ENCODE measurements at regions not wholly inside any gene's neighbourhood (a gene's known extent, or its start where the extent isn't known, plus 50 kb on each side); places are given as distances from the start of the nearest gene placed in this dataset.

DNA sequence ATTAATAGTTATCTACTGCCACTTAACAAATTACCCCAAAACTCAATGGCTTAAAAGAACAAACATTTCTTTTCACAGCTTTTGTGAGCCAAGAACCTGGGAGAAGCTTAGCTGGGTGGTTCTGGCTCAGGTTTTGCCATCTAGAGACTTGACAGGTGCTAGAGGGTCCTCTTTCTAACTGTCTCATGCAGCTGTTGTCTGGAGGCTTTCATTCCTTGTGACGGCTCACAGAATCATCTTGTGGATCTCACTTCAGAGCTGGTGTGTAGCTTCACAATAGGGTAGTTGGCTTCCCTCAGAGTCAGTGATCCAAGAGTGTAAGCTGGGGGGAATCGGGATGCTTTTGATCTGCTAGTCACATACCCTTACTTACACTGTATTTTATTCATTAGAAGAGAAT lies 81.2 kb upstream of the APC start:
- no peak for DNase-seq

DNA sequence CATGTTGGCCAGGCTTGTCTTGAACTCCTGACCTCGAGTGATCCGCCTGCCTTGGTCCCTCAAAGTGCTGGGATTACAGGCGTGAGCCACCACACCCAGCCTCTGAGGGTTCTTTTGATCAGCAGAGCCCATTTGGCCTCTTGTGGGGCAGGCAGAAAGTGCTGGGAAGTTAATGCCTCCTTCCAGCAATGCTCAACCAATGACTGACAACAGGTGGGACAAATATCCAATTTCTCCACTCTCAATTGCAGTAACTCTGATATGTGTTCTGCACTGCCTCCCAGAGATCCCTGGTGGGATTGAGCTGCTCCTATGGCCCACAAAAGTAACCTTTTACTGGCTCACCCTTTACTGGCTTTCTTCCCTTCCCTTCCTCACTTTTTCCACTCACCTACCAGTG lies 79.9 kb upstream of the APC start:
- no peak for DNase-seq

GRCh38 chr5:112660359-112660758 lies 77.3 kb upstream of the APC start:
- no peak for DNase-seq

- no peak for DNase-seq
These were observed 74.5 kb upstream of the APC start for GRCh38 chr5:112663146-112663545.

DNA sequence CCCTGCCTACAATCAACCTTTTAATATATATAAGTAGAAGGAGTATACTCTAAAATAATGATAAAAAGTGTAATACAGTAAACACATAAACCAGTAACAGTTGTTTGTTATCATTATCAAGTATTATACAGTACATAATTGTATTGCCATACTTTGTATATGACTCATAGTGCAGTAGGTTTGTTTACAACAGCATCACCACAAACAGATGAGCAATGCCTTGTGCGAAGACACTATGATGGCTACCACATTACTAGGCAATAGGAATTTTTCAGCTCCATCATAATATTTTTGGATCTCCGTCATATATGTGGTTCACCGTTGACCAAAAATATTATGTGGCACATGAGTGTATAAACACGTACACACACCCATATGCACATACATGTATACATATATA lies 69.7 kb upstream of the APC start:
- no peak for DNase-seq

DNA sequence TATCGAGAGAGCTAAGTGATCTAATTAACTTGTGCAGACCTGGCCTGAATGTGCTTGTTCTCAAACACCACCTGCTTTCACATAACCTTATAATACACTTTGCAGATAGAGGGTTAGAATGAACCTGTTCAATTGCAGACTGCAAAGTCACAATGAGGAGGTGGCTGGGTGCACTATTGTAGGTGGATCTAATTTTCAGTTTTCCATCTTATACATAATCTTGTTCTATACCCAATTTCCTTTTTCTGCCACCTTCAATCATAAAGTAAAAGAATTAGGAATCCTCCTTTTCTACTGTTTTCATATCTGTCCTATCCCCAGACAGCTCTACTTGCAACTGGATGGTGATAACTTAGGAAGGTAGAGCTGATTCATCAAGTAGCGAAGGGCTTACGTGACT lies 68.8 kb upstream of the APC start:
- DNase-seq: no peak

DNA sequence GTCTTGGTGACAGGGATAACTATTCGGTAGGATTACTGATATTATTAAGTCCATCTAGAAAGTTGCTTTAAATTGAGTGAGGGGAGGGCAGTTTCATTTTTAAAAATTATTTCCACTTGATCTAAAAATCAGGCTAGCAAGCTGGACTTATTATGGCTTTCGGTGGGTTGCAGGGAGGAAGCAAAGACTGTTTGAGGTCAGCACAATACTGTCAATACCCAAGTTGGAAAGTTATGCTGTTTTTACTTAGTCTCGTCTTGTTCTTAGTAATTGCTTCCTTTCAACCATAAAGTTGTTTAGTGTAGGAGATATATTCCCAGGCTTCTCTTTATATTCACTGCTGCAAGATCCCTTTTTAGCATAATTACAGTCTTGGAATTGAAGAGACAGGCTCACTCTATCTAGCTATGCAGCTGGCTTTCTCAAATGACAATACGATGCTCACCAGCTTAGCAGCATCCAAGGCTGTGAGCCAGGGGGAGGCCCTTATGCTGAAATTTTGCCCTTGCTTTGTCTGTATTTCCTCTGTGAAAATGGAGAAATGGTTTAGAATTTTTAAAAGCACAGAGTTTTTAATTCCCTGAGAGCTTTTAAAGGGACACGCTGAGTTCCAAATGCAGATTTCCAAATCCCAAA lies 68.2 kb upstream of the APC start:
- no peak for DNase-seq

DNA sequence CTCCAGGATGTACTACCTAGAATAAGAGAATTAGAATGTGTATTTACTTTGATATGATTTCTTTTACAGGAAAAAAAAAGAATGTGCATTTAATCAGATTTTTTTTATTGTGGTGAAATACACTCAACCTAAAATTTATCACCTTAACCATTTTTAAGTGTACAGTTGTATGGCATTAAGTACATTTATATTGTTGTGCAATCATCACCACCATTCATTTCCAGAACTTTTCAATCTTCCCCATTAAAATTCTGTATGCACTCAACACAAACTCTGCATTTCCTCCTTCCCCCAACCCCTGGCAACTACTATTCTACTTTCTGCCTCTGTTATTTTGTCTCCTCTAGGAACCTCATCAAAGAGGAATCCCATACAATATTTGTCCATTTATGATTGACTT lies 66.0 kb upstream of the APC start:
- DNase-seq: no peak

DNA sequence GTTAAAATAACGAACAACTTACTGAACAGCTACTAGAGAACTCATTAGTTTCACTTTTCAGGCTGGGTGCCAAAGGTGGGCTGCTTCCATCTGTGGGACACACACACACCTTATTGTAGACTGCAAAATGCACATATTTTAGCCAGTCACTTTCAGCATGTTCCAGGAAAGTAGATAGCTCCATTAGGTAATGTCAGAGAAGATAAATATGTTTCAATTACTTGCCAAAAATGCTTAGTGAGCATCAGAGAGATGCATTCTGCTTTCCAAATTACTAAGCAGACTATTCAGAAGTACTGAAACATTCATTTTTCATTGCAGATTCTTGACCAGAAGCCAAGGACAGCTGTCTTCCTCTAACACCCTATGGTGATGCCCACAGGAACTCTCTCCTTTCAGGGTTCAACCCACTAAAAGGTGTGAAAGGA lies 56.2 kb upstream of the APC start:
- DNase-seq: no peak

- DNase-seq: no peak
These were observed 55.0 kb upstream of the APC start for GRCh38 chr5:112682621-112683061.

DNA sequence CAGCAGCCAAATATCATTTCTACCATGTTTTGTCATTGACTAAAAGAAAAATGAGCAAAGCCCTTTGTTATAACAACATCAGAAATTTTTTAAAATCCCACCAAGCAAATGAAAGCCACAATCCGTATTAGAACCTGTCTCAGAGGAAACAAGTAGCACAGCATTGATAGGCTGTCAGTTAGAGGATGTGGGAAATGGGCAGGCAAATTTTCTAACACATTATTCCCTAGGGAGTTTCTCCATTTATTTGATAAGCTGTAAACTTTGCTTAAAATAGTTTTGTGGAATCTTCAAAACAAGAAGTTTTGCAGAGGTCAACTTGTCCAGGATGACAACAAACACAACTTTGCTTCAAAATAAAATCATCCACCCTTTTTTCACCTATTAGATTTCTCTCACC lies 53.6 kb upstream of the APC start:
- no peak for DNase-seq

- no peak for DNase-seq
These were observed 52.9 kb upstream of the APC start for GRCh38 chr5:112684737-112685136.

DNA sequence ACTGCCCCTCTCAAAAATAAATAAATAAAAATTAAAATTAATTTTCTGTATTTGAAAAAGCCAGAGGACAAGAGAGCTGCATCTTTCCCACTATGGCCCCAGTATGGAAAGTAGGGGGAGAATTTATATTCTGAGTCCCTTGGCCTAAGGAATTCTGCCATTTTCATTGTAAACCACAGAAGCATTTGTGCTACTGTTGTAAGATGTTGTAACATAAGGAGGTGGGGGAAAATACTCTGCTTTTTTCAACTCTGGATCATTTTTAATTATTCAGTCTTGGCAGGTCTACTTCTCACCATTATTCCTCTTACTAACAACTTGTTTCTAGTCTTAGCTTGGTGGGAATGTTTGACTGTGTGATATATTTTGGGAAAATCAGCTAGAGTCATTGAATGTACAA lies 52.3 kb upstream of the APC start:
- no peak for DNase-seq

DNA sequence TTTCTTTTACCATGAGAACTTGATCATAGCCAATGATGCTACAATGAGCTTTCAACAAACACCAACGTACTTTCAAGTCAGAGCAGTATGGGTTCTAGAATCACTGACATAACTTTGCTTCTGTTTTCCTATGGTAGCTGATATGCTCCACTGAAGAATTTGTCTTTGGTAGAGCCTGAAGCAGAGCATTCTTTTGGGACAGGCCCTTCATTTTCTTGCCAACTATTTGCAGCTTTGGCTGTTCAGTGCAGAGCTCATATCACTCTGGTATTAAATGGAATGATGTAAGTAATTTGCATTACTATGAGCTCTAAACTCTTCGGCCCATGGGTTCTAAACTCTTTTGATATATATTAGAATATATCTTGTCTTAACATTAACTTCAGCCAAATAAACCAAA lies 51.8 kb upstream of the APC start:
- peak; percentile 14 to 17 for DNase-seq

GRCh38 chr5:112686675-112687074 lies 51.0 kb upstream of the APC start:
- DNase-seq: no peak

DNA sequence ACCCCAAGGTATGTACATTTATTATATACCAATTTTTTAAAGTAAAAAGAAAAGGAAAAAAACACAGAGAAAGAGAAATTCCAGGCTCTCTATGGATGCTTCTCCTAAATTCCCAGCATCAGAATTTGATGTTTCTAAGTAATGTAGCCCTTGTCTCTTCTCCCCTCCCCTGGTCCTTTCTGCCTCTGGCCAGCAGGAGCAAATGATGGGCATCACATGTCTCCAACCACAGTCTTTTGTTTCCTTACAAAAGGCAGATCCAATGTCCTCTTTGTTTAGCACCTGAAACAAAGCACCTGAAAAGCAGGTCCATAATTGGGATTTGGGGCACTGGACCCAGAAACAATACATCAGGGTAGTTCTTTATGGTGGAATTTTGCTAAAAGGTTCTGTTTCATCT lies 50.4 kb upstream of the APC start:
- DNase-seq: no peak

Measured in right lung (tissue), 2 donors.